GM18520 (cell line): ENCODE measurements at regions not wholly inside any gene's neighbourhood (a gene's known extent, or its start where the extent isn't known, plus 50 kb on each side); places are given as distances from the start of the nearest gene placed in this dataset.

Source experiments
- ATAC-seq: cut with Tn5 transposase; IDR thresholded peaks from one replicate; pipeline ENCODE4 v1.9.1; 2021; ENCODE audit not compliant: unreplicated experiment

DNA sequence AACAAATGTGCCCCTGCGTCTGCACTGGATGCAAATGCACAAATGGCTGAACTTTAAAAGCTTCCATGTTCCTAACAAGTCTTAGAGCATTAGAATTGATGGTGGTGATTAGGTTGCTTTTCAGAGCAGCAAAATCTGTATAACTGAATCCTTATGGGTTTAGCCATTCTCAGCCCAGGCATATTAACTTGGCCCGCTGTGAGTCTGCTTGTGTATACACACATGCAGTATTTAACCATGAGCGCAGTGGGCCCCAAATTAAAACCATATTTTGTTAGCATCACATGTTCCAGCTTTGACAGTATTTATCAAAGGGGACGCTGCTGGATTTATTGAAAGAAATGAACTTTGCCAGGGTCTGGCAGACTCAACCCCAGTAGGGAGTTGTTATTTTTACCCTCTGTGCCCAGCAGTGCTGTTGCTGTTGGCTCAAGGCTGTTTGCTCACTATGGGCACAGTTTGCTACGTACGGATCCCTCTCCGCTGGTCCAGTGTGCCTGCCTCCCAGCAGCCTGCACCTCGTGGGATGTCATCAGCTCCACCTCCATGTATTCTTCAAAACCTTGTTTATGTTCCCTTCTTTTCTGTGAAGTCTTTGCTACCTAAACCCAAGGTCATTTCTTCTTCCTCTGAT, 144.7 kb downstream of the QRSL1 start:
- ATAC-seq = no peak

DNA sequence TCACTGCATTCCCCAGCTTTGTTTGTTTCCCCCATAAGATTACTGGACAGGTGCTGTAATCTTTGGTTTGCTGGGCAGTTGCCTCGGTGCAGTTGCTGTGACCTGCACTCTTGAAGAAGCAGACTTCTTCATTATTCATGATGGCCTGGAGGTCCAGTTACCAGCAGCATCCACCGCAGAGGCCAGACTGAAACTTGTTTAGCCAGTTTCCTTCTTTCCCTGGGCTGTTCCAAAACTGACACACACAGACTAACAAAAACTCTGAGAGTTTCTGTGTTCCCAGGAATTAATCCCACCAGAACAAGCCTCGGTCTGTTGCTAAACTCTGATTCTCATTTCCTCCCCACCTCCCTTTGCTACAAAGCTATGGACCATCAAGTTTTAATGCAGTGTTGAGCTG, 144.1 kb downstream of the QRSL1 start:
- ATAC-seq = no peak

DNA sequence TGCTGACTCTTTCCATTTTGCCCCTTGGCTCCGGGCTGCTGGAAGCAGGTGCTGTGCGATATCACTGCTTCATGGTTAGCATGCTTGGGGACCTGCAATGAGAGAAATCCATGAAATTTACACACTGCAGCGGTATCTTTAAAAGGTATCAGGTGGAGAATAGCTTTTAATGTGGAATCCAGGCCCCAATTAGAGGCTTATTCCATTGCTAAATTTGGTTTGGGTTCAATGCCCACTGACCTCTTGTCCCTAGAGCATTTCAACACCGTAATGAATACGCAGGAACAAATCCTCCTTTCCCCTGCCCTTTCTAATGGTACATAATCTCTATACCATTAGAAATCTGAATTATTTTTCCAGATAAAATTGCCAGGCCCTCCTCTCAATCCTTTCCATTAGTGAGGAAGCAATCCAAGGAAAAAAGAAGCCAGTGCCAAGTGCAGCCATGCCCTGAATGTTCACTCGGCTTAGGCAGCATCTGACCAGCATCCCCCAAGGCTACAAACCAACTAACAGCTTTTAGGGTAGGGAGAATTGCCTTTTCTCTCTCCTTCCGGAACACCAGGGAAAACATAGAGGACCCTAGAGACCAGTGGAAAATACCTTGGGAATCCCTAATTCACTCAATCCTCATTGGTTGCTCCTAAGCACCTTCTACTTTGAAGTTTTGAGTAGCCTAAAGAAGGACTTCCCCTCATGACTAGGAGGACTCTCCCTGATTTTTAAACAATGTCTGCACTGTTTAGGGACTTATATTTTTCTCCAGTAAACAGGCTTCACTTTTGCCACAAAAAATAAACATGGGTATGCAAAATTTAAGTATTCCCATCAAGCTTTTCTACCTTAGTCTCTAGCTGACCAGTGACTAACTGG, 143.1 kb downstream of the QRSL1 start:
- ATAC-seq = no peak

DNA sequence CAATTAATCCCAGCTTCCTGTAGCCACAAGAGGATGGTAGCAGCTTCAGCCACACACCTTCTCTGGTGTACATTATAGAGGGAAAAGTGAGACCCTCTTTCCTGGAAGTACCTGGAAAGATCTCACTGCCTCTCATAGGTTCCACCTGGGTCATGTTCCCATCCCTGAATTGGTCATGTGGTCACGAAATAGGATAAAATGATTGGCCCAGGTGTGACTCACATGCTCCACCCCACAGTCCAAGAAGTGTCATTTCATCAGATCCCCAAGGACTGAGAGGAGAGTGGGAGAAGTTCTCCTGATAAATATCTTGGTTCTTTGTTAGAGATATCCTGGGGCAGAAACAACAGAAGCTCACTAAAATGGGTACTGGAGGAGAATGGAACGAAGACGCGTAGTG, 142.4 kb downstream of the QRSL1 start:
- no peak for ATAC-seq

DNA sequence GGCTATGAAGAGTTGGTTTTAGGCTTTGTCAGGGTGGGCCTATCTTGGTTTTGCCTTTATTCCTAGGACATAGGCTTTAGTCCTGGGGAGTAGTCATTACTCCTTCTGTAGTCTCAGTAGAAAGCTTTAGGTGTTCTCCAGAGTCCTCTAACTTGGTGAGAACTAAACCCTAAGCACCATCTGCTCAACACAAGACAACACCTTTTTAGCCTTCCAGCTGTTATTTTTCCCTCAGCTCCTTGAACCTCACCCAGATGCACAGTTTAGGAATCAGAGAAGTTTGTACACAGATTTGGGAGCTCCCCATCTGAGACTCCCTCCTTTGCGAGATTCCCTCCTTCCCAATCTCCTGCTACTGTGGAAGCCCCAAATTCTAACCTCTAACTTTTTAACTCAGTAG, 141.3 kb downstream of the QRSL1 start:
- no peak for ATAC-seq

DNA sequence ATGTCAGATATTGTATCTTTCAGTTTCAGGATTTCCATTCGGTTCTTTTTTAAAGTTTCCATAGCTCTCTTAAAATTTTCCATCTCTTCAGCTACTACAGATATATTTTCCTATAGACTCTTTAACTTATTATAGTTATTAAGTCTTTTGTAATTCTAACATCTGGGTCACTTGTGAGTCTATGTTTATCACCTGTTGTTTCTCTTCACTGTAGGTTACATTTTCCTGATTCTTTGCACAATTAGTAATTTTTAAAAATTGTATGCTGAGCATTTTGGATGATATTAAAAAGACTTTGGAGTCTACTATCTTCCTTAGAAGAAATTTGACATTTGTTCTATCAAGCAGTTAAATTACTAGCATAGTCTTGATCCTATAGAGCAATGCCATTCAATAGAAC, 140.7 kb downstream of the QRSL1 start:
- no peak for ATAC-seq

DNA sequence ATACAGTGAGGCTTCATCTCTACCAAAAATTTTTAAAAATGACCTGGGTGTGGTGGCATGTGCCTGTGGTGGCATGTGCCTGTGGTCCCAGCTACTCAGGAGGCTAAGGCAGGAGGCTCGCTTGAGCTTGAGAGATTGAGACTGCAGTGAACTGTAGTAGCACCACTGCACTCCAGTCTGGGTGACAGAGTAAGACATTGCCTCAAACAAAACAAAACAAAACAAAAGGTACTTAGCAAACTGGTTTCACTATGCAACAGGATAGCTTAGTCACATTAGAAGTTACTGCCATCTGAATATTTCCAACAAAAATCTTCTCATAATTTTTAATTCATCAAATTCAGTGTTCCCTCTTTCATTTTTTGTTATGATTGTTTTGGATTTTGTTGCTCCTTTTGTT, 137.9 kb downstream of the QRSL1 start:
- no peak for ATAC-seq

DNA sequence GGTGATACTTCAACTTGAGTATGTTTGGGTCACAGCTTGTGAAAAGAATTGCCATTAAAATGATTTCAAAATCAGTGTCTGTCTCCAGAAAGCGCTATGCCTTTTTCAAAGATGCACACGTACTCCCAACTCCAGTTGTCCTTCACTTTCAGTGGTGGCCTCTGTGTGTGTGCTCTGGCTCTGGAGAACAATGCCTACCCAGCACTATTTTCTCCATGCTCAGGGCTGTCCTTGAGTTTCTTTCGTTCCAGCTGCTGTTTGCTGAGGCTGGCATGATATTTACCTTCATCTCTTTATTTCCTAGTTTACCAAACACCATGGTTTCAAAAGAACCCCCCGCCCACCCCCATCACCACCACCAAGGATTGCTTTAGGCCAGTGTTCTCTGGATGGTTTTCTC, 136.8 kb downstream of the QRSL1 start:
- no peak for ATAC-seq

DNA sequence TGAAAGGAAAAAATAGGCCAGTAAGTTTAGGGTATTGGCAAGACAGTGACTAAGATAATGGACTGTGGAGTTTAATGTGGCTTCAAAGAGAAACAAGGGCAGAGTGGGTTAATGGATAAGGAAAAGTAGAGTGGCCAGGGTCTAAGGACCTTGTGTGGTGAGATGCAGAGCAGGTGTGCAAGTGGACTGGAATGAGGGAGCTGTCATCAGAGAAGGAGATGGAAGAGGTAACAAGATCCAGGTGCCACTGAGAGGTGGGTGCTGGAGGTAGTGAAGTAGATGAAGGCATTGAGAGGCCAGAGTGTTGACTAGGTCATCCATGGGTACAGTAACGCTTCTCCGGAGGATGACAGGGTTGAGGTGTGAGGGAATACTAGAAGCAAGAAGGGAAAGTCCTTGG, 136.1 kb downstream of the QRSL1 start:
- no peak for ATAC-seq

DNA sequence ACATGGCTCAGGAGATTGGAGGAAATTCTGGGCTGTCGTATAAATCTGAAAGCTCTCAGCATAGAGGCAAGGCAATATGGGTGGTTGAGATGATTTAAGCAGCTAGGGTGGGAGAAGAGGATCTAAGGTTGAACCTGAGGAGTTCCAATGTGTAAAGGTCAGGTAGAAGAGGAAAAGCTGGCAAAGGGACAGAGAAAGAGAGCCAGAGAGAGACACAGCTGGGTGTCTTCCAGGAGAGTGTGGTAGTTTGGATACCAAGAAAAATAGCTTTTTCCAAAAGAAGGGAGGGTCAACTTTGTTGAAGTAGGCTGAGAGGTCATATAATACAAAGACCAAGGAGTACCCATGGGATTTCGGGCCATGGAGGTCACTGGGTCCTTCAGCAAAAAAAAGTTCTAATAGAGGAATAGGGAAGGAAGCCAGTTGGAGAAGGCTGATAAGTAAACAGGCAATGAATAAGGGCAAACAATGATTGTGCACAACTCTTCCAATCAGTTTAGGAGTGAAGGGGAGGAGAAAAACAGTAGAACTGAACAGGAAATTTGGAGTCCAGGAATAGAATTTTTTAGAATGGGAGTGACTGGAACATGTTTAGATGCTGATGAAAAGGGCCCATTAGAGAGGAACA, 135.1 kb downstream of the QRSL1 start:
- no peak for ATAC-seq

DNA sequence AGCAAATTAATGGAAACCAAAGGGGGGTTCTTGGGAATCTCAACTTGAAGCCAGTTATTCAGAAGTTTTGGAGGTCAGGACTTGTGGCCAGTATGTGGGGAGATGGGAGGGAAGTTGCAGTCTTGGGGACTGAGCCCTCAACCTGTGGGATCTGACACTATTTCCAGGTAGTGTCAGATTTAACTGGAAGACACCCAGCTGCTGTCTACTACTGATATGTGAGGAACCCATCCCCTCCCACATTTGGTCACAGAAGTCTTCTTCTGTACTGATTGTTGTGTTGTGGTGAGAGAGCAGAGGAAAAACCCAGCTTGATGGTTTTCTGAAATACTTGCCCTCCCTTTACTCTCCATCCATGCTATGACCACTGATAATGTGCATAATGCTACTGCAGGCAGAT, 134.0 kb downstream of the QRSL1 start:
- no peak for ATAC-seq

DNA sequence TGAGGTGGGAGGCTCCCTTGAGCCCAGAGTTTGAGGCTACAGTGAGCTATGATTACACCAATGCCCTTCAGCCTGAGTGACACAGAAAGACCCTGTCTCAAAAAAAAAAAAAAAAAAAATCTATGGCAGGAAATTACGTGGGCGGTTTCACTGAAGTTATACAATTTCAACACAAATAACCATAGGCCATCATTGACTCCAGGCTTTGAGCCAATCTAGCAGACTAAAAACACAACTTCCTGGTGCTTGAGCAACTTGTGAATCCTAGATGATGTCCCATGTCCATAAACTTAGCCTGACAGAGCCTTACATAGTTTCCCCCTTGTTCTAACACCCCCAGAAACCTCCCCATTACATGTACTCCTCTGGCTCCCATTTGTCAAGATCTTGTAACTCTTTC, 131.8 kb downstream of the QRSL1 start:
- ATAC-seq = no peak

DNA sequence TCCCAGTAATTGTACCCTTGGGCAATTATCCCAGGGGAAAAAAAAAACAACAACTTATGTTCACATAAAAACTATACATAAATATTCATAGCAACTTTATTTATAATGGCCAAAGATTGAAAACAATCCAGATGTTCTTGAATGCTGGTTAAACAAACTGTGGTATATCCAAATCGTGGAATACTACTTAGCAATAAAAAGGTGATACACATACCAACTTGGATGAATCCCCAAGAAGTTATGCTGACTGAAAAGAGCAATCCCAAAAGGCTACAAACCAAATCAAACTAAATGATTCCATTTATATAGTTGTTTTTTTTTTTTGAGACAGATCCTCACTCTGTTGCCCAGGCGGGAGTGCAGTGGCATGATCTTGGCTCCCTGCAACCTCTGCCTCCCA, 129.7 kb downstream of the QRSL1 start:
- ATAC-seq = no peak

DNA sequence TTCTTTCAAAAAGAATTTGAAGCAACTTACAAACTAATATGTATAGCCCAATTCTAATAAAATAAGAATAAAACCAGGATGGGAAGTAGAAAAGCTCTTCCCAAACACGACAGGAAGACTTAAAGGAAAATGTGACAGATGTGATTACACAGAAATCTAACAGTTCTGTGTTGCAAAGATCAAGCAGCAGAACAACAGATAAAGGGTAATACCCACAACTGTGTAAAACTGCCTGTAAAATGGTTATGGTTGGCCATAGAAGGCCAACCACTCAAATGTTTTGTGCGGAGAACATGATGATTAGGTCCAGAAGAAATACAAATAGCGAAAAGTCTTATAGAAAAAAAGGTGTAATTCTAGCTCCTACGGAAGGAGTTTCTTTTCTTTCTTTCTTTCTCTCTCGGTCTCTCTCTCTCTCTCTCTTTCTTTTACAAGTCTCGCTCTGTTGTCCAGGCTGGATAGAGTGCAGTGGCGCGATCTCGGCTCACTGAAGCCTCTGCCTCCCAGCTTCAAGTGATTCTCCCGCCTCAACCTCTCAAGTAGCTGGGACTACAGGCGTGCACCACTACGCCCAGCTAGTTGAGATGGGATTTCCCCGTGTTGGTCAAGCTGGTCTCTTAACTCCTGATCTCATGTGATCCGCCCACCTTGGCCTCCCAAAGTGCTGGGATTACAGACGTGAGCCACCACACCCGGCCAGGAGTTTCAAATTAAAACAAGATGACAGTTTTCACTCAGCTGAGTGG, 128.5 kb downstream of the QRSL1 start:
- no peak for ATAC-seq

DNA sequence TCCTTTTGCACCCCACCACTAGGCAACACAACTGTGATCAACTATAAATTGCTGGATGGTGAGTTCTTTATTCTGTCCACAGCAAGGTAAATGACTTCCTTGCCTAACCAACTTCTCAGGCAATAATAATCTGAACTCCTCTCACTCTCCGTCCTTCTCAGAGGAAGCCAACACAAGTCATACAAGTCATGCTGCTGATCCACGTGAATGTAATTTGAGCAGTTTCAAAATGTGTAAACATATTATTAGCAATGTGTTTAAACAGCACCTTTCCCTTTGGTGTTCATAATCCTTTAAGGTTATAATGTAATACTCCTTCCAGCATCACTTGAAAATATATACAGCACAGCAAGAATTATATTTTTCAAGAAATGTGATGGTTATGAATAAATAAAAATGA, 127.9 kb downstream of the QRSL1 start:
- ATAC-seq = no peak

DNA sequence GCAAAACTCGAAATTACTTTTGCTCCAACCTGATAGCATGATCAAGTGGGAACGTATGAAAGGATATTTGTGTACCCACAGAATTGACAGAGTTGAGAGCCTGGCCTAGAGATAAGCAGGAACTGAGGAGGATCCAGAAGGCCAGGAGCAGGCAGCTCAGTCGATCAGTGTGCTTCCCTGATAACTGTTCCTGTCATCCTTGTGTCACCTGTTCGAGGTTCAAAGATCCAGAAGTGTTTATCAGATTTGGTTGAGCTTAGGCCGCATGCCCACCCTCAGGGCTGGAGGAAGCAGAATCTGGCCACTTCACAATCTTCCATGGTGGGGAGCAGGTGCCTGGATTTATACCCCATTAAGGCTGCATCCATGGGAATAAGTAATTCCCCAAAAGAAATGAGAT, 124.8 kb downstream of the QRSL1 start:
- ATAC-seq = no peak

DNA sequence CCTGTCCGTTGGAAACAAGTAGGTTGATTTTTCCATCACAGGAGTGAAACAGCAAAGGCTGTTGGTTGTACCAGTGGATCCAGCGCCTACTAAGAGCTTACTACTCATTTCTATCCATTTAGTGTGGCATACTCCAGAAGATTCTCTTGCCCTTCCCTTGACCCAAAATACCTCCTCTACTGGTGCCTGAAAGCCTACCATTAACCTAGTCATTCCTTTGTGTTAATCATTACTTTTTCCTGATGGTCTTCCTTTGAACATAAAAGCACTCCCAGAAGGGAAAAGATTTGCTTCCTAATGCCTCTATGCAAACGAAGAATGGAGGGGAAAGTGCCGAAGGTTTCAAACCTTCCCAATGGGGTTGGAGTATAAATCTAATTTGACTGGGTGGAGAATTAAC, 123.3 kb downstream of the QRSL1 start:
- no peak for ATAC-seq

DNA sequence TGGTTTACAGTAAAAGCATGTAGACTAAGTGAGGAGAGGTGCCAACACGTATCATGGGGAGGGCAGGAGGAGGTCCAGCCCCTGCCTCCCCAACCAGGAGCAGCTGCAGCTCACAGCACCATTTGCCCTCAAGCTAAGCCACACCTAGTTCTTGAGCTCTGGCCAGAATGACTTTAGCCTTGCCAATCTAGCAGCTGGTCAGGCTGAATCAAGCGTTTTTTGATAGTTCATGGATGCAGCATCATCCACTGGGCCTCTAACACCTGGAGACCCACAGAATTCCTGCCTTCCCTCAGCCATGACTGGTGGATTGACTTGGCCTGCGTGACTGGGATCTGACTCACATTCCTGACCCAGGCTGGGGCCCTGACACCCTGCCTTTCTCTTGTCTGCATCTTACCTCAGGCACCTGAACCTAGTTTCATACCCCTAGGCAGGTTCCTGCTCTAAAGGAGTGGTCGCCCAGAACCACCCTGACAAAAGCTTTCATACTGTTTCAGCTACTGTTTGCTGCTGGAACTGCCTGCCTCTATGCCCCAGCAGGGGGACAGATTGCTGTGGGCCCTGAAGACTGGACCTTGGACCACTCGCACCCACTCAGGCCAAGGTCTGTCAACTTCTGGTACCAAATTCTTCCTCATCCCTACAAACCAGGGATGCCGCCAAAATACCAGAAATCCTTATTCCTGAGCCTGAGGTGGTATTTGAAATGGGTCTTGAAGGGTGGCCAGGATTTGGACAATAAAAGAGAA, 122.3 kb downstream of the QRSL1 start:
- ATAC-seq = no peak

DNA sequence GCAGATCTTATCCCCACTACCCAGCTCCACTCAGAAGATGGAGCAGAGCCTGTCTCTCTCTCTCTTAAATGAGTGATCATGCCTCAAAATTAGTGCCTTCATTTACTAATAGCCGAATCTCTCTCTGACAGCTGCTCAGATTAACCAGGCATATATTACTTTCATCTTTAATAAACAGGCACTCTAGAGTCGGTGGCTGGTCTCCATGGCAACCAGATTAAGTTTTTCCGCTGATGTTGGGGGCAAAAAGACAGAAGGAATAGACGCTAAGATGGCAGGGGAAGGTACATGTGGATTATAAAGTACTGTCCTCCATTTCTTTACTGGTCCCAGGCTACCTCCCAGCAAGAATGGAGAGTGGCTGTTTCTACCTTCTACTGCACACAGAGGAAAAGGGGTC, 121.6 kb downstream of the QRSL1 start:
- ATAC-seq = no peak

DNA sequence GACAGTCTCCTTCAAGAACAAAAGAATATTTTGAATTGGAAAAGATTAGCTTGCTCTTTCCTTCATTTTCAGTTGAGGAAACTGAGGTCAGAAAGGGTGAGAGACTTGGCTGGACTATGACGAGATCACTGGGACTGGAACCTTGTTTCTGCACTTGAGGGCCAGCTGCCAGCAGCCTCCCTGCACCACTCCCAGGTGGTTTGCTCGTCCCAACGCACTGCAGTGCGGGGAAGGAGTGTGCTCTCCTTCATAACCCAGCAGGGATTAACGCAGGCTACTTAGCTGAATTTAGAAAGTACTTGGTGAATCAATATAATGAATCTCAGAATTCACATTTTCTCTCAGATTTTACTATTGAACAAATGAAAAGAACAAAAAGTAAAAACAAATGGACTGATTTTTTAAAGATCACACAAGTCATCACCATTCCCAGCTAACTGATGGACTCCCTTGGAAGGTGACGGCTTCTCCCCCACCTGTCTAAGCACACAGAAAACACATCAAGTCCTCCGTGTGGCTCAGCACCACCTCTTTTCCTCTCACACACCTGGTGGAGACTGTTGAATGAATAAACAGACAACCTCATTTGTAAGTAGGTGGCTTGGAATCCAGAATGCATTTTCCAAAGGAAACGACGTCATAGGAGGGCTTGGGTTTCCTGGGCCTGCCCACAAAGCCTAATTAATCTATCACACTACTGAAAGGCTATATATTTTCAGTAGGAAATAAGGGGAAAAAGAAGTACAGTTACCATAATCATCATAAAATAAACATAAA, 121.0 kb downstream of the QRSL1 start:
- no peak for ATAC-seq
